ENCODE measurements at regions not wholly inside any gene's neighbourhood (a gene's known extent, or its start where the extent isn't known, plus 50 kb on each side); places are given as distances from the start of the nearest gene placed in this dataset.

- 57 to 63% (median 60%) methylated on average over 20 to 21 of the region's 21 CpGs for WGBS, 5 donors
- intact Hi-C loops (cut with DNase I; ENCODE audit: low total_unique reads) = loop anchor here (10.0 kb wide), 1 partner anchor 236 kb away; no protein-coding TSS in a partner anchor
- Histone ChIP-seq H3K36me3 (no peaks in the 10 kb centered on the region), H3K4me1 (peaks cover 0 to 13% (median 0%) of the 10 kb centered on the region in 4 donors), H3K4me3 (no peak overlapping the region), H3K27ac (no peak overlapping the region), H3K27me3 (peaks cover 0 to 51% (median 14%) of the 10 kb centered on the region in 3 donors), H3K9me3 (no peaks in the 10 kb centered on the region)
- DNase-seq = no peak
- no peak for TF ChIP-seq EP300 (IDR thresholded peaks at IDR 0.05)
- no peak for TF ChIP-seq POLR2AphosphoS5 (IDR thresholded peaks at IDR 0.05)
- no peak for TF ChIP-seq POLR2A (IDR thresholded peaks at IDR 0.05)
- TF ChIP-seq CTCF (IDR thresholded peaks at IDR 0.05) = no peak
These were observed 251.1 kb downstream of the NPHP4 start for GRCh38 chr1:5740865-5741860.

DNA sequence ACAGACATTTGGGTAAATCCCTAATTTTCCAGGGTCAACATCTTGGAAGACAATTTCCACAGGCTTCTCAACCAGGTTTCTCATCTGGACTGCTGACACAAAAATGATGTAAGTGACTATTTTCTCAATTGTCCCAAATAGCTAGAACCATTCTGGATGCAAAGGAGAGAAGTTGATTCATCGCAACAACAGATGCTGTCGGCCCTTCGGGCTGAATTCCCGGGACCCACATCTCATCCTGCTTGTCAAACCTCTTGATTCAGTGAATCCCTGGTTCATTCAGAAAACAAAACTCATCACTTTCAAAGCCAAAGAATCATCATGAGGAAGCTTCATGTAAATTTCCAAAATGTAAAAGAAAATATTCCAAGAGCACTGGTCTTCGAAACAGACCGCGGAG, 251.8 kb downstream of the NPHP4 start:
- Histone ChIP-seq H3K36me3 (no peaks in the 10 kb centered on the region), H3K27me3 (peaks cover 0 to 44% (median 7%) of the 10 kb centered on the region in 3 donors), H3K9me3 (no peaks in the 10 kb centered on the region), H3K4me1 (peaks cover 0 to 7% (median 0%) of the 10 kb centered on the region in 4 donors), H3K27ac (no peak overlapping the region), H3K4me3 (no peak overlapping the region)
- no peak for DNase-seq
- intact Hi-C loops (cut with DNase I; ENCODE audit: low total_unique reads) = loop anchor here (10.0 kb wide), 1 partner anchor 236 kb away; no protein-coding TSS in a partner anchor
- no peak for TF ChIP-seq CTCF (IDR thresholded peaks at IDR 0.05)
- TF ChIP-seq POLR2A (IDR thresholded peaks at IDR 0.05) = no peak
- TF ChIP-seq EP300 (IDR thresholded peaks at IDR 0.05) = no peak
- no peak for TF ChIP-seq POLR2AphosphoS5 (IDR thresholded peaks at IDR 0.05)
- 82 to 96% (median 90%) methylated on average over 7 of the region's 7 CpGs for WGBS, 5 donors

DNA sequence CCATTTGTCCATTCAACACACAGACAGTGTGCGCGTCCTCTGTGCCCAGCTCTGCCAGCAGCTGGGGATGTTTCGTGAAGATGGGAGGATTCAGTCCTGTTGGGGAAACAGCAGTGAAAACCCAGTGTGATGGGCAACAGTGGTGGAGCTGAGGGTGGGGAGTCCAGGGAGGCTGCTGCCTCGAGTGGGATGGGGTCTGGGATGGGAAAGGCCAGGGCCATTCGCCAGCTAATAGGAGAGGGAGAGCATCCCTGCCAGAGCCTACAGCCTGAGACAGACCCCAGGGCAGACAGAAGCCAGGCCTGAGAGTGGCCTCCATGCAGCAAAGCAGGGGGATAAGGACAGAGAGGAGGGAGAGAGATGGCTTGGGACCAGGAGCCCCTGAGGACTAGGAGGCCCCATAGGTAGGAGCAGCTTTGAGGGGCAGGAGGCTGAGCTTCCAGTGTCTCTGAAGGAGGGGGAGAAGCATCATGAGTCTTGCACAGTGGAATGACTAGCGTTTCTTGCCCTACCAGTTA, 252.6 kb downstream of the NPHP4 start:
- WGBS, 5 donors = 72 to 77% (median 72%) methylated on average over 6 of the region's 6 CpGs
- H3K27me3 ChIP-seq = peaks cover 0 to 42% (median 8%) of the 10 kb centered on the region in 3 donors
- H3K4me3 ChIP-seq = no peak overlapping the region
- no peaks in the 10 kb centered on the region for H3K9me3 ChIP-seq
- intact Hi-C loops (cut with DNase I; ENCODE audit: low total_unique reads) = loop anchor here (10.0 kb wide), 1 partner anchor 235 kb away; no protein-coding TSS in a partner anchor
- no peaks in the 10 kb centered on the region for H3K4me1 ChIP-seq
- no peaks in the 10 kb centered on the region for H3K36me3 ChIP-seq
- no peak for TF ChIP-seq POLR2A (IDR thresholded peaks at IDR 0.05)
- TF ChIP-seq CTCF (IDR thresholded peaks at IDR 0.05) = no peak
- TF ChIP-seq POLR2AphosphoS5 (IDR thresholded peaks at IDR 0.05) = no peak
- TF ChIP-seq EP300 (IDR thresholded peaks at IDR 0.05) = no peak
- H3K27ac ChIP-seq = no peak overlapping the region
- peak in 1 of 2 donors; percentile 10 for DNase-seq

GRCh38 chr1:5738911-5739462, 253.2 kb downstream of the NPHP4 start:
- 69 to 87% (median 82%) methylated on average over 8 of the region's 8 CpGs for WGBS, 5 donors
- intact Hi-C loops (cut with DNase I; ENCODE audit: low total_unique reads) = no loop called here
- Histone ChIP-seq H3K27me3 (peaks cover 0 to 44% (median 8%) of the 10 kb centered on the region in 3 donors), H3K9me3 (no peaks in the 10 kb centered on the region), H3K36me3 (no peaks in the 10 kb centered on the region), H3K4me1 (no peaks in the 10 kb centered on the region), H3K27ac (no peak overlapping the region), H3K4me3 (no peak overlapping the region)
- no peak for TF ChIP-seq POLR2A (IDR thresholded peaks at IDR 0.05)
- TF ChIP-seq POLR2AphosphoS5 (IDR thresholded peaks at IDR 0.05) = no peak
- TF ChIP-seq CTCF (IDR thresholded peaks at IDR 0.05) = no peak
- TF ChIP-seq EP300 (IDR thresholded peaks at IDR 0.05) = no peak
- peak in 1 of 2 donors; percentile 15 for DNase-seq
